ENCODE measurements at regions not wholly inside any gene's neighbourhood (a gene's known extent, or its start where the extent isn't known, plus 50 kb on each side); places are given as distances from the start of the nearest gene placed in this dataset.

GRCh38 chr9:15100571-15100970 is 190.3 kb upstream of the FREM1 start:
- DNase-seq (no peak), ATAC-seq (no peak)
- intact Hi-C loops (cut with DNase I; ENCODE audit: low total_unique reads) = no loop called here
- Histone ChIP-seq H3K27ac (no peak overlapping the region), H3K4me1 (no peaks in the 10 kb centered on the region), H3K9me3 (no peaks in the 10 kb centered on the region), H3K4me3 (no peak overlapping the region), H3K36me3 (no peaks in the 10 kb centered on the region), H3K27me3 (no peaks in the 10 kb centered on the region)
- TF ChIP-seq CTCF (IDR thresholded peaks at IDR 0.05 in 4 of 5, conservative IDR thresholded peaks at IDR 0.05 in 1 of 5) (no peak), POLR2A (IDR thresholded peaks at IDR 0.05) (no peak)
- in situ Hi-C loops (cut with MboI; ENCODE audit: low sequenced_read_pairs in 4 of 4) = loop anchor here in 3 of 4 donors (5.0 to 25.0 kb wide), 2 partner anchors 37 to 112 kb away; no protein-coding TSS in a partner anchor

- H3K36me3 ChIP-seq = no peaks in the 10 kb centered on the region
- no peak overlapping the region for H3K27ac ChIP-seq
- intact Hi-C loops (cut with DNase I; ENCODE audit: low total_unique reads) = no loop called here
- H3K9me3 ChIP-seq = no peaks in the 10 kb centered on the region
- TF ChIP-seq CTCF (IDR thresholded peaks at IDR 0.05 in 4 of 5, conservative IDR thresholded peaks at IDR 0.05 in 1 of 5) (no peak), POLR2A (IDR thresholded peaks at IDR 0.05) (no peak)
- ATAC-seq = no peak
- H3K4me3 ChIP-seq = no peak overlapping the region
- no peak for DNase-seq
- no peaks in the 10 kb centered on the region for H3K27me3 ChIP-seq
- in situ Hi-C loops (cut with MboI; ENCODE audit: low sequenced_read_pairs in 4 of 4) = loop anchor here in 1 of 4 donors (10.0 kb wide), 1 partner anchor 62 kb away; no protein-coding TSS in a partner anchor
- no peaks in the 10 kb centered on the region for H3K4me1 ChIP-seq
Observed at GRCh38 chr9:15096972-15097371, 186.7 kb upstream of the FREM1 start.

- DNase-seq (no peak), ATAC-seq (no peak)
- in situ Hi-C loops (cut with MboI; ENCODE audit: low sequenced_read_pairs in 4 of 4) (no loop called here), intact Hi-C loops (cut with DNase I; ENCODE audit: low total_unique reads) (no loop called here)
- Histone ChIP-seq H3K27ac (no peak overlapping the region), H3K27me3 (no peaks in the 10 kb centered on the region), H3K9me3 (no peaks in the 10 kb centered on the region), H3K36me3 (no peaks in the 10 kb centered on the region), H3K4me3 (no peak overlapping the region), H3K4me1 (no peaks in the 10 kb centered on the region)
- TF ChIP-seq CTCF (IDR thresholded peaks at IDR 0.05 in 4 of 5, conservative IDR thresholded peaks at IDR 0.05 in 1 of 5) (no peak), POLR2A (IDR thresholded peaks at IDR 0.05) (no peak)
Observed at GRCh38 chr9:15086778-15087324, 176.6 kb upstream of the FREM1 start.

- in situ Hi-C loops (cut with MboI; ENCODE audit: low sequenced_read_pairs in 4 of 4) (no loop called here), intact Hi-C loops (cut with DNase I; ENCODE audit: low total_unique reads) (no loop called here)
- H3K9me3 ChIP-seq = no peaks in the 10 kb centered on the region
- H3K4me1 ChIP-seq = no peaks in the 10 kb centered on the region
- H3K27ac ChIP-seq = no peak overlapping the region
- no peak for ATAC-seq
- TF ChIP-seq CTCF (IDR thresholded peaks at IDR 0.05 in 4 of 5, conservative IDR thresholded peaks at IDR 0.05 in 1 of 5) = no peak
- no peaks in the 10 kb centered on the region for H3K36me3 ChIP-seq
- H3K27me3 ChIP-seq = no peaks in the 10 kb centered on the region
- no peak for DNase-seq
- H3K4me3 ChIP-seq = no peak overlapping the region
Observed at GRCh38 chr9:15086156-15086763, 176.0 kb upstream of the FREM1 start.
